Breast epithelium (tissue), 4 donors: ENCODE measurements at regions not wholly inside any gene's neighbourhood (a gene's known extent, or its start where the extent isn't known, plus 50 kb on each side); places are given as distances from the start of the nearest gene placed in this dataset.

ENCODE experiments used
- DNase-seq, 2 donors: peaks; one replicate each; pipeline ENCODE4 v3.0.0-alpha.2; 2019; ENCODE audit warnings: low spot score in 2 of 2
- H3K27ac ChIP-seq, 2 donors: fragments of 200-600 bp; sonication (generic) in 1 of 2; one replicate each; pipeline ENCODE4 v1.5.1; 2016 to 2019; ENCODE audit warnings: mild to moderate bottlenecking in 1 of 2
- H3K27me3 ChIP-seq, 2 donors: fragments of 200-600 bp; sonication (generic) in 1 of 2; one replicate each; pipeline versions ENCODE4 v1.5.1 to v1.6.0; 2017 to 2019; ENCODE audit warnings: control low read depth in 1 of 2, mild to moderate bottlenecking in 1 of 2
- H3K36me3 ChIP-seq: fragments of 200-600 bp; one replicate; pipeline ENCODE4 v1.5.1; 2019
- H3K4me1 ChIP-seq, 2 donors: fragments of 200-600 bp; sonication (generic); one replicate each; pipeline ENCODE4 v1.5.1; 2016 to 2019; ENCODE audit warnings: control low read depth in 1 of 2
- H3K4me3 ChIP-seq, 3 donors: fragments of 200-600 bp; sonication (generic); 1 replicate in 2 of 3; 2 replicates in 1 of 3; pipeline ENCODE4 v1.5.1; 2016 to 2019; ENCODE audit warnings: mild to moderate bottlenecking in 3 of 3, moderate library complexity in 2 of 3
- H3K9me3 ChIP-seq, 2 donors: fragments of 200-600 bp; sonication (generic) in 1 of 2; one replicate each; pipeline ENCODE4 v1.5.1; 2016 to 2019; ENCODE audit warnings: control low read depth in 1 of 2
- CTCF ChIP-seq, 3 donors: fragments of 450-650 bp; IDR thresholded peaks; one replicate each; pipeline ENCODE4 v1.5.1; 2016 to 2017; ENCODE audit warnings: antibody characterized with exemption in 3 of 3, mild to moderate bottlenecking in 3 of 3, moderate library complexity in 3 of 3
- POLR2A ChIP-seq: fragments of 450-650 bp; IDR thresholded peaks from one replicate; pipeline ENCODE4 v1.6.1; 2016; ENCODE audit warnings: antibody characterized with exemption, mild to moderate bottlenecking, moderate library complexity
- POLR2AphosphoS5 ChIP-seq, 3 donors: sonication (generic); formaldehyde crosslinking; IDR thresholded peaks; one replicate each; pipeline ENCODE4 v1.6.1; 2017; ENCODE audit warnings: antibody characterized with exemption in 3 of 3
- intact Hi-C: fragments of 100-400 bp; cut with DNase I; formaldehyde crosslinking; loops from one replicate; pipeline ENCODE4 v1.15.1; 2023; ENCODE audit warnings: low total_unique reads

GRCh38 chr15:62940093-62940754 lies 102.3 kb upstream of the TPM1 start:
- Histone ChIP-seq H3K36me3 (no peaks in the 10 kb centered on the region), H3K4me3 (no peak overlapping the region), H3K27me3 (no peaks in the 10 kb centered on the region), H3K9me3 (no peaks in the 10 kb centered on the region), H3K27ac (peak overlapping the region; percentile 59 to 85), H3K4me1 (no peaks in the 10 kb centered on the region)
- intact Hi-C loops = loop anchor here (5.0 kb wide), 1 partner anchor 43 kb away; no protein-coding TSS in a partner anchor
- TF ChIP-seq POLR2AphosphoS5 (IDR thresholded peaks at IDR 0.05) (no peak), POLR2A (no peak), CTCF (IDR thresholded peaks at IDR 0.05) (no peak)
- peak in 1 of 2 donors; percentile 9 for DNase-seq

DNA sequence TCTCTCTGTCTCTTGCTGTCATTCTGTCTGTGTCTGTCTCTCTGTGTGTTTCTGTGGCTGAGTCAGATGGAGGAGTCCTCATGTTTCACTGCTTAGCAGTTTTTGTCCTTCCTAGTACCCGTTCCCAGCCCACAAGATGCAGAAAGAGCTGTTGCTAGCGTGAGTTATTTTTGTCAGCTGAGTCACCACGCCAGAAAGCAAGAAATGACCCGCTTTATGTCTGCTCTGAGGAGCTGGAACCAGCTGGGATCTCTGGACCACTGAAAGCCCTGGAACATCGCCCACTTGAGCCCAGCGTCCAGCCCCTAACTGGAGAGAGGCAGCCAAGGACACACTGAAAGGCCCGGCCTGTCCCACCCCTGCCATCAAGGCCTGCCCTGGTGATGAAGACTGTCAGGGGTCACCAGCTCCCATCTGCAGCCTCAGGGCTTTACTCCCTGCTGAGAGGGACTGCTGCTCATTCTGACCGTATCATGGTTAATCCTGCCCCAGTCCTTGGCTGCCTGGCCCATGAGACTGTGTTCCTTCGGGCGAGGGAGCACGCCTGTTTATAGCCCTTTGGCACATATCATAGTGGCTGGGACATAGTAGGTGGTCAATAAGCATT lies 101.7 kb upstream of the TPM1 start:
- no peaks in the 10 kb centered on the region for H3K27me3 ChIP-seq
- intact Hi-C loops = loop anchor here (5.0 kb wide), 1 partner anchor 44 kb away; no protein-coding TSS in a partner anchor
- DNase-seq = peak in 1 of 2 donors; percentile 32
- TF ChIP-seq CTCF (IDR thresholded peaks at IDR 0.05) (no peak), POLR2AphosphoS5 (IDR thresholded peaks at IDR 0.05) (no peak), POLR2A (no peak)
- peak overlapping the region; percentile 59 to 85 for H3K27ac ChIP-seq
- no peaks in the 10 kb centered on the region for H3K36me3 ChIP-seq
- no peaks in the 10 kb centered on the region for H3K9me3 ChIP-seq
- no peak overlapping the region for H3K4me3 ChIP-seq
- H3K4me1 ChIP-seq = no peaks in the 10 kb centered on the region

DNA sequence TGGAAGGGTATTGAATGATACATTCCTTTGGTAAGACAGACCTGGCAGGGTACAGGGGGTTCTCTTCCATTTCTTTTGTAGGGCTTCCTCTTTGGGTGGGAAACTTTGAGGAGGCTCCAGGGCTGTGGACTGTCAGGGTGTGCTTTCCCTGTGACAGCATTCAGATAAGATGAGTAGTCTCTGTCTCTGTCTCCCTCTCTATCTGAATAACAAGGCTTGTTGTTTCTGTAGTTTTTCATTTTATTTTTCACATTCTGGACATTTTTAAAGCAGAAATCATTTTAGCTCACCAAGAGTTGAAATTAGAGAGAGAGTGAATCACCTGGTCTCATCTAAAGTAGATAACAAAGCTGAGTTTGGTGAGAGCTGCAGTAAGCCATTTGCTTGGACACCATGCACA lies 100.8 kb upstream of the TPM1 start:
- H3K4me3 ChIP-seq = no peak overlapping the region
- TF ChIP-seq CTCF (IDR thresholded peaks at IDR 0.05) = no peak
- TF ChIP-seq POLR2AphosphoS5 (IDR thresholded peaks at IDR 0.05) = no peak
- TF ChIP-seq POLR2A = no peak
- intact Hi-C loops = loop anchor here (5.0 kb wide), 1 partner anchor 44 kb away; no protein-coding TSS in a partner anchor
- no peak for DNase-seq
- no peaks in the 10 kb centered on the region for H3K27me3 ChIP-seq
- peak overlapping the region in 1 of 2 donors; percentile 85 for H3K27ac ChIP-seq
- no peaks in the 10 kb centered on the region for H3K9me3 ChIP-seq
- no peaks in the 10 kb centered on the region for H3K4me1 ChIP-seq
- H3K36me3 ChIP-seq = no peaks in the 10 kb centered on the region

- H3K27me3 ChIP-seq = no peaks in the 10 kb centered on the region
- H3K4me3 ChIP-seq = no peak overlapping the region
- H3K9me3 ChIP-seq = no peaks in the 10 kb centered on the region
- no peak overlapping the region for H3K27ac ChIP-seq
- H3K4me1 ChIP-seq = no peaks in the 10 kb centered on the region
- no peak for DNase-seq
- no peak for TF ChIP-seq CTCF (IDR thresholded peaks at IDR 0.05)
- TF ChIP-seq POLR2A = no peak
- no peak for TF ChIP-seq POLR2AphosphoS5 (IDR thresholded peaks at IDR 0.05)
- intact Hi-C loops = loop anchor here (5.0 kb wide), 1 partner anchor 45 kb away; no protein-coding TSS in a partner anchor
- H3K36me3 ChIP-seq = no peaks in the 10 kb centered on the region
Measured at GRCh38 chr15:62942428-62942827, 100.1 kb upstream of the TPM1 start.

DNA sequence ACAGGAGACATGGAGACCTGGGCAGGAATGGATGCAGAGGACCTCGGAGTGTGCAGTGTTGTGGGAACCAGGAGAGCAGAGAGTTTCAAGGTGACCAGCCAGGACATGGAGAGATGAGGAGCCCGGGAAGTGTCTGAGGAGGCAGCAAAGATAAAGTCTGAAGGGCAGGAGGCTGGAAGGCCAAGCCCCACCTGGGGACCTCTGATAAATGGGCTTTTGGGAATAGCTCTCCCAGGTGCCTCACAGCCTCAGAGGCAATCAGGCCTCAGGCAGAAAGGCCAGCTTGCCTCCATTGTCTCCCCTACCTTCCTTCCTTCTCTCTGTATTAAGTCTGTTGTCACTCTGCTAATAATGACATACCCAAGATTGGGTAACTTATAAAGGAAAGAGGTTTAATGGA lies 97.5 kb upstream of the TPM1 start:
- no peak for DNase-seq
- intact Hi-C loops = no loop called here

More for the DNA sequence above, 97.5 kb upstream of the TPM1 start:
- TF ChIP-seq POLR2A (no peak), CTCF (IDR thresholded peaks at IDR 0.05) (no peak), POLR2AphosphoS5 (IDR thresholded peaks at IDR 0.05) (no peak)
- H3K4me1 ChIP-seq = no peaks in the 10 kb centered on the region
- no peaks in the 10 kb centered on the region for H3K9me3 ChIP-seq
- H3K36me3 ChIP-seq = no peaks in the 10 kb centered on the region
- H3K4me3 ChIP-seq = no peak overlapping the region
- H3K27ac ChIP-seq = no peak overlapping the region
- H3K27me3 ChIP-seq = no peaks in the 10 kb centered on the region
